Adrenal gland (tissue), 9 donors: ENCODE measurements at regions not wholly inside any gene's neighbourhood (a gene's known extent, or its start where the extent isn't known, plus 50 kb on each side); places are given as distances from the start of the nearest gene placed in this dataset.

ENCODE experiments used
- DNase-seq, 7 donors: peaks; one replicate each; pipeline ENCODE4 v3.0.0-alpha.2; 2019 to 2020
- H3K27ac ChIP-seq, 5 donors: fragments of 200-600 bp; sonication (generic) in 4 of 5; 1 replicate in 3 of 5; 2 replicates in 2 of 5; pipeline versions ENCODE4 v1.5.1 to v1.8.0; 2016 to 2020; ENCODE audit warnings: mild to moderate bottlenecking in 1 of 5
- H3K27me3 ChIP-seq: fragments of 200-600 bp; 2 replicates; pipeline ENCODE4 v1.8.0; 2021
- H3K36me3 ChIP-seq, 2 donors: fragments of 200-600 bp; replicated peaks in 1 of 2; 1 replicate in 1 of 2; 2 replicates in 1 of 2; pipeline versions ENCODE4 v1.5.1 to v1.8.0; 2018 to 2022
- H3K4me1 ChIP-seq, 2 donors: fragments of 200-600 bp; replicated peaks in 1 of 2; 1 replicate in 1 of 2; 2 replicates in 1 of 2; pipeline versions ENCODE4 v1.5.1 to v1.8.0; 2018 to 2021
- H3K4me3 ChIP-seq, 4 donors: fragments of 200-600 bp; sonication (generic) in 3 of 4; one replicate each; pipeline ENCODE4 v1.5.1; 2016 to 2018
- H3K9me3 ChIP-seq, 3 donors: fragments of 200-600 bp; sonication (generic) in 1 of 3; replicated peaks in 1 of 3; 1 replicate in 2 of 3; 2 replicates in 1 of 3; pipeline versions ENCODE4 v1.5.1 to v1.8.0; 2016 to 2021
- CTCF ChIP-seq, 6 experiments: fragments of 450-650 bp in 4 of 6; fragments of 200-600 bp in 2 of 6; sonication (generic) in 1 of 6; IDR thresholded peaks; 1 replicate in 5 of 6; 2 replicates in 1 of 6; pipeline versions ENCODE4 v1.5.1 to v1.8.0; 2016 to 2021; ENCODE audit warnings: antibody characterized with exemption in 6 of 6, mild to moderate bottlenecking in 2 of 6, moderate library complexity in 1 of 6
- POLR2A ChIP-seq, 2 donors: fragments of 450-650 bp; IDR thresholded peaks; one replicate each; pipeline ENCODE4 v1.6.1; 2017; ENCODE audit warnings: antibody characterized with exemption in 2 of 2, mild to moderate bottlenecking in 2 of 2, moderate library complexity in 1 of 2
- WGBS, 4 donors: extraction: QIAGEN DNeasy Blood & Tissue Kit in 2 of 4; methylation state at CpG; one replicate each; pipeline versions ENCODE4 v1.1.5 to v1.1.7; 2013 to 2017; 5-methylcytosine and 5-hydroxymethylcytosine counted together
- intact Hi-C, 2 donors: fragments of 100-400 bp; cut with DNase I; formaldehyde crosslinking; loops; one replicate each; pipeline versions ENCODE4 v1.14.1 to v1.15.0; 2022 to 2023
- donor health status: healthy with polysubstance abuse.
- donor health status: Bipolar disorder and iron deficiency.
- donor health status: DM: yes; HTN: yes; CAD: no.
- donor health status: DM: no; HTN: no; CAD: no.
- donor health status: DM: no; HTN: no; CAD: no.

- Histone ChIP-seq H3K4me1 (no peaks in the 10 kb centered on the region), H3K4me3 (no peak overlapping the region), H3K9me3 (no peaks in the 10 kb centered on the region), H3K27ac (no peak overlapping the region), H3K27me3 (no peaks in the 10 kb centered on the region), H3K36me3 (no peaks in the 10 kb centered on the region)
- TF ChIP-seq CTCF (IDR thresholded peaks at IDR 0.05) (no peak), POLR2A (IDR thresholded peaks at IDR 0.05) (no peak)
- WGBS, 4 donors: 84 to 91% (median 88%) methylated on average over 9 to 14 of the region's 14 CpGs
- no peak for DNase-seq
- intact Hi-C loops: no loop called here
These were observed 192.6 kb upstream of the AJAP1 start for GRCh38 chr1:4461726-4462290.

DNA sequence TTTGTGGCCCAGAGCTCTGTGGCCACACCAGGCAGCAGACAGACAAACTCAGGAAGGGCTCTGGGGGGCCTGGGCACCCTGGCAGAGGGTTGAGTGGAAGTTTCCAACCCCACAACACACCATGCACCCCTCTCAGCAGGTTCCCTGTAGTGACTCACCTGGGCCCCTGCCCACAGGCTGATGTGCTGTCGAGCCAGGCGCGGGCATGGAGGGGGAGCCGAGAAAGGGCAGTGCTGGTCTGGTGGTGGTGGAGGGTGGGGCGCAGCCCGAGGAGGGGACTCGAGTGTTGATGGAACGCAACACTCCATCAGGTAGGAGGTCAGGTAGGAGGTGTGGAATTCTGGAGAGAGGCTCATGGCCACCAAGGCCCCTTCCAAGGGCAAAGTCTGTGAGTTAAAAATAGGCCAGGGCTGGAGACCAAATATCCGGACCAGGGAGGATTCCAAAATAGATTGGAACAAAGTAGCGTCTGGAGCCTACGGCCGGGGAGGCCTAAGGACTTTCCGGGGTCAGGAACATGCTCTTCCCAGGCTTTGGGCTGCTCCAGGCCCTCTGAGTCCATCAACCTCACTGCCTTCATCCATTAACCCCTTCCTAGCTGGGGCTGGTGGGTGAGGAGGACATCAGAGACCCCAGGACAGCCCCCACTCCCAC lies 191.5 kb upstream of the AJAP1 start:
- intact Hi-C loops: no loop called here
- H3K4me1 ChIP-seq: no peaks in the 10 kb centered on the region
- no peaks in the 10 kb centered on the region for H3K9me3 ChIP-seq
- no peak for DNase-seq
- no peak for TF ChIP-seq POLR2A (IDR thresholded peaks at IDR 0.05)
- no peak for TF ChIP-seq CTCF (IDR thresholded peaks at IDR 0.05)
- WGBS, 4 donors: 50 to 63% (median 58%) methylated on average over 10 to 13 of the region's 13 CpGs
- H3K36me3 ChIP-seq: no peaks in the 10 kb centered on the region
- H3K4me3 ChIP-seq: no peak overlapping the region
- no peaks in the 10 kb centered on the region for H3K27me3 ChIP-seq
- no peak overlapping the region for H3K27ac ChIP-seq

DNA sequence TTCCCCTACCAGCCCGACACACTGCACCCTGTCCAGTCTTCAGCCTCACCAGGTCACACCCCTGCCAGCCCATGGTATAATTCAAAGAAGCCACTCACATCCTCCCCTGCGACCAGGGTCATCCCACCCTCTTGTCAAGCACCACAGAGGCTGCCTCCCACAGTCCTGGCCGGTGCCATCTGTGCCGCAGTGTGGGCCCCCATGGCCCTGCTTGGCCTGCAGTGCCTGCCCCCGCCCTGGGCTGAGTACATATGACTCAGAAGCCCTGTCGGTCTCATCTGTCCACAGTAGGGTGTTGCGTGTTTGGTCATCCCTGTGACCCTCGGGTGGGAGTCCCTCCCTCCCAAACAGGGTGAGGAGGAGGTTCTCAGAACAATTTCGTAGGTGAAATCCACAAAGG lies 190.8 kb upstream of the AJAP1 start:
- 70 to 83% (median 76%) methylated on average over 3 to 9 of the region's 9 CpGs for WGBS, 4 donors
- Histone ChIP-seq H3K36me3 (no peaks in the 10 kb centered on the region), H3K9me3 (no peaks in the 10 kb centered on the region), H3K27me3 (no peaks in the 10 kb centered on the region), H3K4me1 (no peaks in the 10 kb centered on the region), H3K27ac (no peak overlapping the region), H3K4me3 (no peak overlapping the region)
- no peak for TF ChIP-seq POLR2A (IDR thresholded peaks at IDR 0.05)
- TF ChIP-seq CTCF (IDR thresholded peaks at IDR 0.05): no peak
- intact Hi-C loops: no loop called here
- DNase-seq: no peak

DNA sequence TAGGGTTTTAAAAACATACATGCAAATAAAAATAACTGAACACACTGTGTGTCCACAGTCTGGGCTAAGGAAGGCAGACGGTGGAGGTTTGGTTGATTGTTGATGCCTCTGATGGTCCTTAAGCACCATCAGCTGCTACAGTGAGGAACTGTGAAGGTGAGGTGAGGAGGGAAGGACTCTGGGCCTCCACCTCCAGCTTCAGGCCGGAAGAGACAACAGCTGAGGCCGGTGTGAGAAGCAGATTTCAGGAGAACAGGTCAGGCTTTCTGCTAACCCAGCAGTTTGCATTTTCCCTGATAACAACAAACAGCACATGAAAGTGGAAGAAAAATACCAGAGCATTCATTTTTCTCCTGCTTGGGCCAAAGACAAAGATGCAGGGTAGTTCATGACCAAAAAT lies 189.9 kb upstream of the AJAP1 start:
- no peak for DNase-seq
- Histone ChIP-seq H3K36me3 (no peaks in the 10 kb centered on the region), H3K4me3 (no peak overlapping the region), H3K9me3 (no peaks in the 10 kb centered on the region), H3K27ac (no peak overlapping the region), H3K4me1 (no peaks in the 10 kb centered on the region), H3K27me3 (no peaks in the 10 kb centered on the region)
- WGBS, 4 donors: 81 to 88% (median 86%) methylated on average over 3 of the region's 3 CpGs
- intact Hi-C loops: no loop called here
- TF ChIP-seq POLR2A (IDR thresholded peaks at IDR 0.05) (no peak), CTCF (IDR thresholded peaks at IDR 0.05) (no peak)
